ENCODE measurements at regions not wholly inside any gene's neighbourhood (a gene's known extent, or its start where the extent isn't known, plus 50 kb on each side); places are given as distances from the start of the nearest gene placed in this dataset.
"Not testable (repeated sequence)": the region's sequence is repeated elsewhere in the genome, so short reads cannot be mapped to it uniquely, and the experiment has no call there.

DNA sequence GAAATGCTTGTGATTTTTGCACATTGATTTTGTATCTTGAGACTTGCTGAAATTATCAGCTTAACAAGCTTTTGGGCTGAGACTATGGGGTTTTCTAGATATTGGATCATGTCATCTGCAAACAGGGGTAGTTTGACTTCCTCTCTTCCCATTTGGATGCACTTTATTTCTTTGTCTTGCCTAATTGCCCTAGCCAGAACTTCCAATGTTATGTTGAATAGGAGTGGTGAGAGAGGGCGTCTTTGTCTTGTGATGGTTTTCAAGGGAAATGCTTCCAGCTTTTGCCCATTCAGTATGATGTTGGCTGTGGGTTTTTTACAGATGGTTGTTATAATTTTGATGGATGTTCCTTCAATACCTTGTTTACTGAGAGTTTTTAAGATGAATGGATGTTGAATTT lies 600.7 kb upstream of the CTNND2 start:
- not testable (repeated sequence) for DNase-seq, H3K27me3 ChIP-seq

DNA sequence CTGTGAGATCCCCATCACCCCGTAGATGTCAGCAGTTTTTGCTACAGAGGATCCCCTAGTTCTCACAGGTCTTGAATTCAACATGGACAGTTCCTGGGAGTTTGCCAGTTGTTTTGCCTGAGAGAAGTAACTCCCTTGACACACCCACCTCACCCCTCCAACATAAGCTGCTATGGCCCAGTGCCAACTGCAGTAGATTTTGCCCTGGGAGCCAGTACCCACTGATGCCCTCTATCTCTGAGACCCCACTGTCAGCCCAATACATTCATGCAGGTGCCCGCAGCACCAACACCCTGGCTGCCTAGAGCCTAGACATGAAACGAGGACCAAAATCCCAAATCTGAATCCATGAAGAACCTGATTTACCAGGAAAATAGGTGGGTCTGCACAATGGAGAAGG lies 583.9 kb upstream of the CTNND2 start:
- Histone ChIP-seq H3K27me3 (no peaks in the 10 kb centered on the region), H3K4me3 (no peak overlapping the region), H3K36me3 (no peaks in the 10 kb centered on the region), H3K9me3 (no peaks in the 10 kb centered on the region)
- no peak for DNase-seq

More for the DNA sequence above, 600.7 kb upstream of the CTNND2 start:
- not testable (repeated sequence) for H3K36me3 ChIP-seq, H3K4me3 ChIP-seq, H3K9me3 ChIP-seq

DNA sequence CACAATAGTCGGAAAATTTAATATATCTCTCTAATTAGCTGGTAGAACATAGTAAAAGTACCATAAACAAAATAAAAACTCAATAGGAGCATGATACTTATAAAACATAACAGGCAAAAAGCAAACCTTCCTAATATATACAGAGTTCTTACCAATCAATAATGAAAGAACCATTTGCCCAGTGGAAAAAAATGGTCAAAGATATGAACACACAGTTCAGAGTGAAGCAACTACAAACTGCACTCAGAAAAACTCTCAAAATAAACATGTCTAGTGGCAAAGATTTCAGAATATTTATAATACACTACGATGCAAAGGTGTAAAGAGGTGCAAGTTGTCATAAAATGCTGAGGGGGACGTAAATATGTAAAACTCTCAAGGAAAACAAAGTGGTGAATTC lies 576.2 kb upstream of the CTNND2 start:
- Histone ChIP-seq H3K4me3 (no peak overlapping the region), H3K27me3 (no peaks in the 10 kb centered on the region), H3K9me3 (no peaks in the 10 kb centered on the region), H3K36me3 (no peaks in the 10 kb centered on the region)
- DNase-seq = no peak

DNA sequence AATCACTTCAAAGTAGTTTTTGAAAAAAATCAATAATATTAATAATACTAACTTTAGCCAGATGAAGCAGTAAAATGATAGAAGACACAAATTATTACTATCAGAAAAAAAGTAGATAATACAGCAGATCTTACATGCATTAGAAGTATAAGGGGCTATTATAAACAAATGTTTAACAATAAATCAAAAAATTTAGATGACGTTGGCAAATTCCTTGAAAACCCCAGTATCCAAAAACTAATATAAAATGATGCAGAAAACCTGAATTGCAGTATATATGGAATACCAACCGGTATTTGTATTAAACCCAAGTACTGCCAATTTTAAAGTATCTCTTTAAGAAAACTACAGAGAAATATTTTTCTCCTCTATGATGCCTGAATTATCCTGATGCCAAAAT lies 573.3 kb upstream of the CTNND2 start:
- DNase-seq = no peak

DNA sequence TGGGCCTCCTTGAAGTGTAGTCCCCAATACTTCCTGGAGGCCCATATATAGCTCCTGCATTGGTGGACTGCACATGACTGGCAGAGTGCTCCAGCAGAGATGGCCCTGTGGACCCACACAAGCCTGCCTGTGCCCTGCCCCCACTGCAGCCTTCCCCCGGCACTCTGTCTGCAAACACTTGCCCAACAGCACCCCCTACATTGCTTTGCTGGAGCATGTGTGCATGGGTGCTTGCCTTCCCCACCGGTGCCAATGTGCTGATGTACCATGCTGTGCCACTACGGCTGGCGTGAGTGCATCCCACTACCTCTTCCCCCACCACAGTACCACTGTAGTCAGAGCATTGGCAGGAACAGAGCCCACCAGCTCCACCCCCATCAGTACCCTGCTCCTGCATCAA lies 563.6 kb upstream of the CTNND2 start:
- H3K27me3 ChIP-seq = no peaks in the 10 kb centered on the region
- no peak overlapping the region for H3K4me3 ChIP-seq
- H3K9me3 ChIP-seq = no peaks in the 10 kb centered on the region
- DNase-seq = no peak
- no peaks in the 10 kb centered on the region for H3K36me3 ChIP-seq

More for the DNA sequence above, 573.3 kb upstream of the CTNND2 start:
- Histone ChIP-seq H3K9me3 (no peaks in the 10 kb centered on the region), H3K36me3 (no peaks in the 10 kb centered on the region), H3K4me3 (no peak overlapping the region), H3K27me3 (no peaks in the 10 kb centered on the region)

DNA sequence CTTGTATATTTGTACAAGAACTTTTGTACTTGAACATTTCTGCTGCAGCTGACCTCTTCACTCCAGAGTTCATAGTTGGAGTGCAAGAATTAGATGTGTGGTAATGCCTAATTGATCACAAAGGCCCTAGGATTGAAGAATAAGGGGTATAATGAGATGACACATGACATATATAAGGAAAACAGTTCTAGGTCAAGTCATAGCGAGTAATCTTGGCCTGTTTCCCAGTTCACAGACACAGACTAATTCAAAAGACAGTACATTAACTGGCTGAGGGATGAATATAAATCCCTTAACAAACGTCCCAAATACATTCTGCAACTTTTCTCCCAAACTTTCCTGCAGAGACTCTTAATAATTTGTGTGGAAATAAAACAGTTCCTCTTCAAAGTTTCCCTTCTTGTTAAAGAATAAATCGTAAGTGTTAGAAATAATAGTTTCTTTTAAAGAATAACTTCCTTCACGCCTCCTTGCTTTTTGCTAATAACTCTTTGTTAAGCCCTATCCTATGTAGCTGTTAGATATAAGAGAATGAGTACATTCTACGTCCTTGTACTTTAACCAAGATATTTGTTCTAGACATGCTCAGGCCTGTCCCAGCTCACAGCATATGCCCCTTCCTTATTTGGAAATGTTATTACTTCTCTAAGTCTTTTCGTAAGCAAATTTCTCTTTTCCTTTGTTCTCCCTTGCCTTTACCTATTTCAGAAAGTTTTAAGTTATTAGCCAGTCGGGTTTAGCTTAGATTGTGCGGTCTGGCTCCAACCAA lies 556.4 kb upstream of the CTNND2 start:
- Histone ChIP-seq H3K9me3 (no peaks in the 10 kb centered on the region), H3K36me3 (no peaks in the 10 kb centered on the region), H3K4me3 (no peak overlapping the region), H3K27me3 (no peaks in the 10 kb centered on the region)
- DNase-seq = no peak

DNA sequence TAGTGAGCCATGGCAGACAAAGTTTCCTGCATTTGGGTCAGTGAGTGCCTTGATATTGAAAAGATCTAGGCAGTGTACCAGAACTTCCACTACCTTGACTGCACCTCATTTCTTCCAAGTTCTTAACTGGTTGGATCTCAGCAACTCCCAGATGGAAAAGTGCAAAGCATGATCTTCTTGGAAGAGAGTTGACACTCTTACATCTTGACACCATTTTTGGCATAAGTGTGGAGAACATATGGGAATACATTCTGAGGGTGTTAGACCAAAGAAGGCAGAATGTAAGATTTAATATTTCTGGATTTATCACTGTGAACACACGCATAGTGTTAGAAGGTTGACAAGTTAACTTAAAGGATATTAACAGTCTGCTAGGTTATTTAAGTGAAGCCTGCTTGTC lies 555.1 kb upstream of the CTNND2 start:
- no peaks in the 10 kb centered on the region for H3K36me3 ChIP-seq
- H3K27me3 ChIP-seq = no peaks in the 10 kb centered on the region
- no peak for DNase-seq
- H3K9me3 ChIP-seq = no peaks in the 10 kb centered on the region
- H3K4me3 ChIP-seq = no peak overlapping the region

DNA sequence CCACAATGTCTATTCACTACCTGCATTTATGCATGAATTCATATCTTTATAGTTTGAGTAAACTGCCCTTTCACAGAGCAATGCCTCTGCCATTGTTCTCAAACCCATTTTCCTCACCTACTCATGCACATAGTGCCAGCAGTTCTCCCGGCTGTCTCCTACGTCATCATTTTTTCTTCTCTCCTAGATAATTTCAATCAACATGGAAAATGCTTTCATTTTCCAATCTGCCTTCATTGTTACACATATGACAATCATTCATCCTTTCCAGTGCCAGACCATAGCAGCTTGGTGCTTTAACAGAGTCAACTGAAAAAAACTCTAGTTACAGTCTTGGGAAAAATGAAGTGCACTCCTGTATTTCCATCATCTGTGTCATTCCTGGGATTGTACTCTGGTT lies 514.8 kb upstream of the CTNND2 start:
- H3K4me3 ChIP-seq = no peak overlapping the region
- DNase-seq = no peak
- H3K36me3 ChIP-seq = no peaks in the 10 kb centered on the region
- no peaks in the 10 kb centered on the region for H3K9me3 ChIP-seq
- peaks cover 4% of the 10 kb centered on the region; the same call in 1 of the 2 replicates for H3K27me3 ChIP-seq

DNA sequence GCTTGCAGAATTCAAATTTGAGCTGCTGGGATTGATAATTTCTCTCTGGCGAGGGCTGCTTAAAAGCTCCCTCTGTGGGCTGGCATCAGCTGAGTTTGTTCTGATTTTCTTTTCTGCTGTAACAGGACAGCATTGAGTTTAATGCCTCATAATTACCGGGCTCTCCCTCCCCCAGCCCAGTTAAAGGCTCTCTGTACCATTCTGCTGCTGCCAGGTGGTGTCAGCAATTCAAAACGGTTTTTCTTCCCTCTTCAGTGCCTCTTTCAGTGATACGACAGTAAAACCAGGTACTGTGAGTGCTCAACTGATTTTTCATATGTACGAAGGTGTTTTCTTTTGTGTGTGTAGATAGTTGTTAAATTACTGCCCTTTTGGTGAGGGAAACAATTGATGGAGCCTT lies 509.3 kb upstream of the CTNND2 start:
- Histone ChIP-seq H3K9me3 (no peaks in the 10 kb centered on the region), H3K36me3 (no peaks in the 10 kb centered on the region), H3K4me3 (no peak overlapping the region), H3K27me3 (peaks cover 2% of the 10 kb centered on the region; the same call in 1 of the 2 replicates)
- DNase-seq = no peak

DNA sequence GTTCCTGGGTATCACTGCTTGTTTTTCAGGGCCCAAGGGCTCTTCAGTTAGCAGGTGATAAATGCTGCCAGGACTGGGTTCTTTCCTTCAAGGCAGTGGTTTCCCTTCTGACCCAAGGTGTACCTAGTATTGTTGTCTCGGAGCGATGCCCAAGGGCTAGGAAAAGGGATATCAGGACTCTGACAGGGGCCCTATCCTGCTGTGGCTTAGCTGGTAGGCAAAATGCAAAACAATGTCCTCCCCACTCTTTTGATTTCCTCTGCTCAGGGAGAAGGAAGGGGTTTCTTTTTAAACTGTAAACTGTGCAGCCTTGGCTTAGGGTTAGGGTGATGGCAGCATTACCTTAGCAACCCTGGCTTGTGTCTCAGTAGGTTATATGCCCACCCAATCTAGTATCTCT lies 508.8 kb upstream of the CTNND2 start:
- Histone ChIP-seq H3K4me3 (no peak overlapping the region), H3K27me3 (peaks cover 2% of the 10 kb centered on the region; the same call in 1 of the 2 replicates), H3K36me3 (no peaks in the 10 kb centered on the region), H3K9me3 (no peaks in the 10 kb centered on the region)
- DNase-seq = no peak

DNA sequence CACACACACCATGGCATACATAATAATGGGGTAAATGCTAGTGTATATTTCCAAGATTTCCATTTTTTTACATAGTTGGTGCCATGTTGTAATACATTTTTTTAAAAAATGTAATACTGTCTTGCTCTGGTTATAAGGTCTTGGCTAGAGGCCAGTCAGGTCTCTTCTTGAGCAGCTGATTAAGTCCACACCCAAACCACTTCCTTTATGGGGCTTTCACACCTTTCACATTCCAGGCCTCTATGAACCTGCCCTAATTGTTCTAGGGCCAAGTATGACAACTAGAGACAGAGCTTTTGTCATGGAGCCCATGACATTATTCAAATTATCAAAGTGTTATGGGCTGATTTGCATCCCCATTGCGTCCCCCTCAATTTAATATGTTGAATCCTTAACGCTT lies 495.6 kb upstream of the CTNND2 start:
- no peak for DNase-seq
- H3K27me3 ChIP-seq = no peaks in the 10 kb centered on the region
- H3K9me3 ChIP-seq = no peaks in the 10 kb centered on the region
- H3K36me3 ChIP-seq = no peaks in the 10 kb centered on the region
- no peak overlapping the region for H3K4me3 ChIP-seq

DNA sequence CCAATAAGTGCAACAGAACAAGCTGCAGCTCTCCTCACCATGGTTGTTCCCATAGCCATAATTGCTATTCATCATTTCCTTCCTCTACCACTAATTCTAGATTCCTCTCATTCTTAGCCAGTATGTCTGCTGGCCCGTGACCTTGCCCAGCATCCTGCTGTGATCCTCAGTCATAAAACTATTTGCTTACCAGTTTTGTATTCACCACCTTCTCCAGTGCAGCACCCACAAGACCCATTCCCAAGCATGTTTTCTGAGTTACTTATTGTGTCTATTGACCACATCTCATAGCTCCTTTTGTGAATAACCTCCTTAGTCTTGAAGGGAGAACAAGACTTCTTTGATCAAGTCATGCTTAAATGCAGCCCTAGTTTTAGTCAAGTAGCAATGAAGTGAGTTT lies 488.0 kb upstream of the CTNND2 start:
- no peak overlapping the region for H3K4me3 ChIP-seq

DNA sequence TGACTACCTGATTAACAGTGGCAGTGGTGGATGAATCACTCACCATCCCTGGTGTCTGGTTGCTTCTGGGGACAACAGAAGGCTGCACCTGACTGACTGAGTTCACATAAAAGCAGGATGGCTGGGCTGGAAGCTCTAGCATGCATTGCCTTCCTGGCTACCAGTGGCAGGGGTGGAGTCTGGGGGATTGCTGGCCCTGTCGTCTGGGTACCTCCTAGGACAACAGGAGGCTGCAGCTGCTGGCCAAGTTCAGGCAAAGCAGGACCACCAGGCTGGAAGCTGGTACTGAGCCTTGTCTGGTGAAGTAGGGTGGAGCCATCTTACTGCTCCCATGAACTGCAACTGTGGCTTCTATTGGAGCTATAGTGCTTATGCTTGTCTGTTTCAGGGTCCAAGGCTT lies 480.8 kb upstream of the CTNND2 start:
- H3K4me3 ChIP-seq = no peak overlapping the region
- no peaks in the 10 kb centered on the region for H3K27me3 ChIP-seq
- DNase-seq = no peak
- no peaks in the 10 kb centered on the region for H3K9me3 ChIP-seq
- no peaks in the 10 kb centered on the region for H3K36me3 ChIP-seq

More for the DNA sequence above, 488.0 kb upstream of the CTNND2 start:
- peak; percentile 15 for DNase-seq
- no peaks in the 10 kb centered on the region for H3K36me3 ChIP-seq
- H3K27me3 ChIP-seq = no peaks in the 10 kb centered on the region
- H3K9me3 ChIP-seq = no peaks in the 10 kb centered on the region

DNA sequence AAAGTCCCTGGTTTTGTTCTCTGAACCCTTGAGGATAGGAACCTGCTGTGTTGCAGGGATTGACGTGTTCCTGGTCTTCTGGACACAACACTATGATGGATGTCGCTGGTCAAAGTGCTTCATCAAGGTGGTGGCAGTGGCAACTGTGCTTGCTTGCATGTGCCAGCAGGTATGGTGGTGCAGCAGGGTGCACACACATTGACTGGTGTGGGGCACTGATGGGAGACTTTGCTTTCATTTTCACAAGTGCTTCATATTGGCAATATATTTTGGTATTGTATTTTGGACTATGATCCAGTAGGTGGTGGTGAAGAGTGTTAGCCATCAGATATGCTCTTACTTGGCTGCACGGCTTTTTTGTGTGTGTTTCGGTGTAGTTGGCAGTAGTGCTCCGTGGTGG lies 479.8 kb upstream of the CTNND2 start:
- Histone ChIP-seq H3K9me3 (no peaks in the 10 kb centered on the region), H3K4me3 (no peak overlapping the region), H3K36me3 (no peaks in the 10 kb centered on the region), H3K27me3 (no peaks in the 10 kb centered on the region)
- no peak for DNase-seq

DNA sequence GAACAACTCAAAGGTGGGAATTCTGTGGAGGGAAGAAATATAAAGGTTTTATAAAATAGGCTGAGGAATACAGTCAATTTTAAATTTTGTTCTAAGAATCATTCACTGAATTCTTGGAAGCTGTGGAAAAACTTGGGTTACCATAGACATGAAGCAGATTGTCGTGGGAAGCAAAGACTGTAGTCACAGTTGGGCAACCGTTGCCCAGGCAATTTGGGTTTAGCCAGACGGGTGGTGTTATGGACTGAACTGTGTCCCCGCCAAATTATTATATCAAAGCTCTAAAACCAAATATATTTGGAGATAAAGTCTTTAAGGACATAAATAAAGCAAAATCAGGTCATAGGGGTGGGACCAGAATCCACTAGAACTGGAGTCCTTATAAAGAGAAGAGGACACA lies 463.7 kb upstream of the CTNND2 start:
- Histone ChIP-seq H3K27me3 (peaks cover 6% of the 10 kb centered on the region), H3K36me3 (no peaks in the 10 kb centered on the region), H3K9me3 (no peaks in the 10 kb centered on the region), H3K4me3 (no peak overlapping the region)
- no peak for DNase-seq

DNA sequence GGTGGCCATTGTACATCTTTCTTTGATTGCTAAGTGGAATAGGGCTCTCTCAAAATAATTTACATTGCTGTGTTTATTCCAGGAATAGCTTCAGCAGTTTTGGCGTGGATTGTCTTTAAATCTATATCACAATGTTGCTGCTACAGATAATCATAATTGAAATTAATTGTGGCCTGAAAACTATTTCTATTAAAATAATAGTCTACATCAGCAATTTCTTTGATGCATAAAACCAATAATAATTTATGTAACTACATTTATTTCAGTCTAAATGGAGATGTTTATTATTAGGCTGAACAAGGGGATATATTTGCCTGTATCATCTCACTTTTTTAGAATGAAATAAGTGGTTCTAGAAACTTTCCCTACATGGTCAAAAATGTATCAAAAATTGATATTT lies 456.0 kb upstream of the CTNND2 start:
- Histone ChIP-seq H3K4me3 (no peak overlapping the region), H3K9me3 (peaks cover 2% of the 10 kb centered on the region; the same call in 1 of the 2 replicates), H3K36me3 (no peaks in the 10 kb centered on the region), H3K27me3 (no peaks in the 10 kb centered on the region)
- no peak for DNase-seq

DNA sequence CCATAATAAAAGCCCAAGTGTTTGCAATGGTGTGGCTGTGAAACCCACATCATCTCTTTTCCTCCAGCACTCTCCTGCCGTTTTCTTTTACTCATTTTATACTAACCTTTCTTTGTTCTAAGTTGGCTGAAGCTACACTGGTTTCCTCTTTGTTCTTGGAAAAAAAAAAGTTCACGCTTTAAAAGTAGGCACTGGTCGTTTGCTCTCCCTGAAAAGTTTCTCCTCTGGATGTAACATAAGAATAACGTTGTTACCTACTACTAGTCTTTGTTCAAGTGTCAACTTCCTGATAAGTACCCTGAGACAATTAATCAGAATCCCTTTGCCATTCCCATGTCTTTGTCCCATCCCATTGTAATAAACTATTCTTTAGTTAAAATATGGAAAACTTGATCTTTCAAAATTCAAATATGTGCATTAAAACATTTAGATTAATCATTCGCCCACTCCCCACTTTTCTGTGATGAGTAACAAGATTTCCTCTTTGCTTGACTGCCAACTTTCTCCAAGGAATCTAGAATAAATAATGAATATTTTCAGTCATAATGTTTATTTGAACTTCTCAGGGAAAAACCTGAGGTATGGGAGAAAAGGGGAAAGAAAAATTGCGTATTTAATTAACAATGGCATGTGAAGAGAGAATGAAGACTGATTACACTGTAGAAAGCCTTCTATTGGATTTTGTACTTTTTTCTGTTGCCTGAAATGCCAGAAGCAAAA lies 454.3 kb upstream of the CTNND2 start:
- no peak for DNase-seq
- Histone ChIP-seq H3K4me3 (no peak overlapping the region), H3K36me3 (no peaks in the 10 kb centered on the region), H3K27me3 (no peaks in the 10 kb centered on the region), H3K9me3 (peaks cover 2% of the 10 kb centered on the region; the same call in 1 of the 2 replicates)

DNA sequence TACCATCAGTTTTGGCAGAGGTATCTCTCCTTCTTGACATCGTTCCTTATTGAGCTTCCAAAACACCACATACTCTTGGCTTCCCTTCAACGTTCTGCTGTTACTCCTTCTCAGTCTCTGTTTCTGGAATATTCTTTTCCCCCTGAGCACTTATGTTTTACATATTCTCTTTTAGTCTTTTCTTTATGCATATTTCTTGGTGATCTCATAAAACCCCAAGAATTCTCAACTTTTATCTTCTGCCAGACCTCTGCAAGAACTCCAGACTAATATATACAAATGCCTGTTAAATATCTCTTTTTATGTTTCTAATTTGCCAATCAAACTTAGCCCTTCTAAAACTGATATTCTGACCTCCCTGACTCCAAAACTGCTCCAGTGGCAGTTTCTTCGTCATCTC lies 453.4 kb upstream of the CTNND2 start:
- Histone ChIP-seq H3K4me3 (no peak overlapping the region), H3K27me3 (no peaks in the 10 kb centered on the region)
- DNase-seq = no peak

More for the DNA sequence above, 453.4 kb upstream of the CTNND2 start:
- peaks cover 2% of the 10 kb centered on the region; the same call in 1 of the 2 replicates for H3K9me3 ChIP-seq
- no peaks in the 10 kb centered on the region for H3K36me3 ChIP-seq
